HepG2 (cell line): ENCODE measurements at regions not wholly inside any gene's neighbourhood (a gene's known extent, or its start where the extent isn't known, plus 50 kb on each side); places are given as distances from the start of the nearest gene placed in this dataset.

ENCODE experiments used
- ATAC-seq: fragments of 200-7000 bp; cut with Tn5 transposase; 3 replicates; pipeline ENCODE4 v1.9.1; 2020; ENCODE audit warnings: mild to moderate bottlenecking, moderate library complexity
- BruUV-seq: library from RNA; stranded (reverse); fragments of 400-500 nt; replicated peaks from 2 replicates; lab custom pipeline; 2021; lab: Mats Ljungman, UMichigan
- CTCF ChIA-PET: fragments of 300-600 bp; formaldehyde crosslinking; extraction: SDS; loops from one replicate; lab custom pipeline; 2021; ENCODE audit warnings: low total read pairs, inconsistent platforms, low intra/inter-chr PET ratio; lab: Yijun Ruan, JAX
- POLR2A ChIA-PET: fragments of 350-600 bp; sonication (Branson Sonifier 250); formaldehyde crosslinking; loops from one replicate; lab custom pipeline; 2020; ENCODE audit warnings: antibody characterized with exemption, inconsistent platforms; lab: Yijun Ruan, JAX
- DNase-seq: peaks from one replicate; pipeline ENCODE4 v3.0.0-alpha.2; 2015; ENCODE audit warnings: low spot score
- FAIRE-seq: peaks from 3 replicates; lab custom pipeline; 2011; peaks lifted over from hg19 to GRCh38; lab: Jason Lieb, UNC
- H2AFZ ChIP-seq: one replicate; pipeline ENCODE4 v1.6.1; 2011; ENCODE audit warnings: low read length, inconsistent platforms
- H3K27ac ChIP-seq: fragments of 300-600 bp; 3 replicates; pipeline ENCODE4 v1.8.0; 2011; ENCODE audit warnings: mixed run types, mild to moderate bottlenecking, mixed read lengths, low read length, inconsistent platforms; ENCODE audit not compliant: insufficient read depth; ENCODE audit errors: extremely low read length
- H3K27me3 ChIP-seq, 2 experiments: fragments of 200-600 bp in 1 of 2; 2 replicates in 1 of 2; 3 replicates in 1 of 2; pipeline versions ENCODE4 v1.6.0 to v1.8.0; 2011; ENCODE audit warnings: low read length in 2 of 2, mild to moderate bottlenecking in 2 of 2, moderate library complexity in 2 of 2, inconsistent platforms in 1 of 2; ENCODE audit not compliant: insufficient read depth in 2 of 2, control insufficient read depth in 1 of 2
- H3K36me3 ChIP-seq, 2 experiments: fragments of 200-600 bp in 1 of 2; replicated peaks in 1 of 2; 2 replicates in 1 of 2; 3 replicates in 1 of 2; pipeline versions ENCODE4 v1.5.1 to v1.8.0; 2011; ENCODE audit warnings: low read length in 2 of 2, inconsistent platforms in 1 of 2; ENCODE audit not compliant: insufficient read depth in 2 of 2, control insufficient read depth in 1 of 2
- H3K4me1 ChIP-seq: 2 replicates; pipeline ENCODE4 v1.5.1; 2012; ENCODE audit warnings: low read length, inconsistent platforms; ENCODE audit not compliant: insufficient read depth
- H3K4me2 ChIP-seq: 2 replicates; pipeline ENCODE4 v1.6.0; 2011; ENCODE audit warnings: low read depth, low read length, inconsistent platforms
- H3K4me3 ChIP-seq, 3 experiments: fragments of 200-600 bp in 1 of 3; sonication (generic), shearing (Covaris generic) in 1 of 3; replicated peaks in 1 of 3; 2 replicates each; pipeline ENCODE4 v1.5.1; 2011 to 2016; ENCODE audit warnings: low read length in 3 of 3, inconsistent platforms in 2 of 3, low read depth in 2 of 3, mild to moderate bottlenecking in 2 of 3, control low read depth in 1 of 3, mixed read lengths in 1 of 3; ENCODE audit not compliant: insufficient read depth in 1 of 3
- H3K79me2 ChIP-seq: one replicate; pipeline ENCODE4 v1.6.1; 2011; ENCODE audit warnings: low read length, inconsistent platforms; ENCODE audit not compliant: insufficient read depth
- H3K9ac ChIP-seq: 2 replicates; pipeline ENCODE4 v1.6.0; 2011; ENCODE audit warnings: mild to moderate bottlenecking, low read depth, low read length, inconsistent platforms; ENCODE audit not compliant: insufficient read depth
- H3K9me3 ChIP-seq: 2 replicates; pipeline ENCODE4 v1.5.1; 2012; ENCODE audit warnings: mild to moderate bottlenecking, low read length
- H4K20me1 ChIP-seq: 2 replicates; pipeline ENCODE4 v1.6.0; 2011; ENCODE audit warnings: inconsistent platforms, mild to moderate bottlenecking, low read length, moderate library complexity; ENCODE audit not compliant: insufficient read depth
- GLI4 ChIP-seq: sonication (generic); formaldehyde crosslinking; IDR thresholded peaks from 2 replicates; pipeline ENCODE4 v1.5.1; 2020; ENCODE audit warnings: missing genetic modification reagents, mild to moderate bottlenecking, moderate library complexity, borderline replicate concordance
- JUN ChIP-seq: sonication (generic); formaldehyde crosslinking; IDR thresholded peaks from 2 replicates; pipeline ENCODE4 v1.4.0; 2020; ENCODE audit warnings: mild to moderate bottlenecking, missing genetic modification reagents
- KDM5B ChIP-seq: sonication (generic); formaldehyde crosslinking; IDR thresholded peaks from 2 replicates; pipeline ENCODE4 v1.4.0; 2020; ENCODE audit warnings: missing genetic modification reagents, mild to moderate bottlenecking, borderline replicate concordance
- NFATC3 ChIP-seq: sonication (generic); formaldehyde crosslinking; IDR thresholded peaks from 2 replicates; pipeline ENCODE4 v1.5.1; 2020; ENCODE audit warnings: mild to moderate bottlenecking, missing genetic modification reagents
- SETDB1 ChIP-seq: sonication (generic); formaldehyde crosslinking; IDR thresholded peaks from 2 replicates; pipeline ENCODE4 v1.5.1; 2020; ENCODE audit warnings: missing genetic modification reagents, mild to moderate bottlenecking, borderline replicate concordance
- SIX1 ChIP-seq: sonication (generic); formaldehyde crosslinking; IDR thresholded peaks from 2 replicates; pipeline ENCODE4 v1.4.0; 2020; ENCODE audit warnings: missing genetic modification reagents, borderline replicate concordance
- TIGD3 ChIP-seq: sonication (generic); formaldehyde crosslinking; IDR thresholded peaks from 2 replicates; pipeline ENCODE4 v1.5.1; 2020; ENCODE audit warnings: mild to moderate bottlenecking, missing genetic modification reagents, borderline replicate concordance
- XBP1 ChIP-seq: sonication (generic); formaldehyde crosslinking; IDR thresholded peaks from 2 replicates; pipeline ENCODE4 v1.5.0; 2020; ENCODE audit warnings: missing genetic modification reagents
- ZNF143 ChIP-seq: sonication (generic); formaldehyde crosslinking; IDR thresholded peaks from 2 replicates; pipeline ENCODE4 v1.4.0; 2020; ENCODE audit warnings: missing genetic modification reagents
- ZNF224 ChIP-seq: sonication (generic); formaldehyde crosslinking; IDR thresholded peaks from 2 replicates; pipeline ENCODE4 v1.5.0; 2020; ENCODE audit warnings: mild to moderate bottlenecking, missing genetic modification reagents
- ZNF576 ChIP-seq: sonication (generic); formaldehyde crosslinking; IDR thresholded peaks from 2 replicates; pipeline ENCODE4 v1.4.0; 2020; ENCODE audit warnings: mild to moderate bottlenecking, missing genetic modification reagents
- ZNF614 ChIP-seq: IDR thresholded peaks from 2 replicates; pipeline ENCODE4 v1.6.1; 2018; ENCODE audit warnings: missing biosample characterization, missing genetic modification reagents, inconsistent platforms, borderline replicate concordance
- ZNF781 ChIP-seq: sonication (generic); formaldehyde crosslinking; IDR thresholded peaks from 2 replicates; pipeline ENCODE4 v1.5.1; 2020; ENCODE audit warnings: borderline replicate concordance, mild to moderate bottlenecking, missing genetic modification reagents; ENCODE audit errors: not compliant biosample characterization
- ZNF83 ChIP-seq: sonication (generic); formaldehyde crosslinking; IDR thresholded peaks from 2 replicates; pipeline ENCODE4 v1.4.0; 2020; ENCODE audit warnings: missing genetic modification reagents, mild to moderate bottlenecking, borderline replicate concordance
- WGBS: methylation state at CpG from one replicate; pipeline ENCODE4 v1.1.6; 2017; ENCODE audit warnings: low lambda C conversion rate; 5-methylcytosine and 5-hydroxymethylcytosine counted together
- in situ Hi-C: cut with HindIII; loops from 2 replicates; pipeline ENCODE4 v1.10.0; 2017; ENCODE audit warnings: low pct_unique_long_range_greater_than_20kb; ENCODE audit not compliant: extremely low pct_ligation_motif_present
- intact Hi-C: fragments of 100-400 bp; cut with micrococcal nuclease; formaldehyde crosslinking; loops from one replicate; pipeline ENCODE4 v1.10.0; 2022; ENCODE audit not compliant: unreplicated experiment

GRCh38 chr5:133788121-133788520, 175.8 kb upstream of the FSTL4 start (continued):
- no peak for TF ChIP-seq ZNF614 (CRISPR knock-in tag)

GRCh38 chr5:133786420-133786819, 174.1 kb upstream of the FSTL4 start:
- Histone ChIP-seq H3K4me2 (no peak overlapping the region), H3K79me2 (no peaks in the 10 kb centered on the region), H3K4me3 (no peak overlapping the region), H3K9me3 (no peaks in the 10 kb centered on the region), H3K36me3 (no peaks in the 10 kb centered on the region), H3K4me1 (peaks cover 7% of the 10 kb centered on the region; the same call in 1 of the 2 replicates), H2AFZ (no peak overlapping the region), H3K27me3 (peaks cover 0 to 17% of the 10 kb centered on the region in 2 experiments; a peak in 2 of 5 replicates), H3K27ac (no peak overlapping the region), H3K9ac (no peak overlapping the region), H4K20me1 (no peaks in the 10 kb centered on the region)
- intact Hi-C loops (no loop called here), in situ Hi-C loops (no loop called here)
- FAIRE-seq (no peak), ATAC-seq (no peak), DNase-seq (no peak)
- ChIA-PET CTCF (no interaction called here), POLR2A (no interaction called here)
- no TSS peak for BruUV-seq
- 39% methylated on average over 4 of the region's 4 CpGs for WGBS
- TF ChIP-seq ZNF781 (CRISPR knock-in tag) (no peak), ZNF83 (CRISPR knock-in tag) (no peak), SIX1 (CRISPR knock-in tag) (no peak), XBP1 (no peak), ZNF143 (CRISPR knock-in tag) (no peak), NFATC3 (CRISPR knock-in tag) (no peak)

GRCh38 chr5:133785182-133785581, 172.8 kb upstream of the FSTL4 start:
- H3K4me2 ChIP-seq = no peak overlapping the region
- intact Hi-C loops (no loop called here), in situ Hi-C loops (no loop called here)
- TF ChIP-seq JUN (no peak), TIGD3 (CRISPR knock-in tag) (no peak), SETDB1 (CRISPR knock-in tag) (no peak), GLI4 (CRISPR knock-in tag) (no peak), ZNF576 (CRISPR knock-in tag) (no peak), KDM5B (CRISPR knock-in tag) (no peak), ZNF224 (CRISPR knock-in tag) (no peak)
- H3K9me3 ChIP-seq = no peaks in the 10 kb centered on the region
- ChIA-PET POLR2A (interaction anchor here (0.6 kb wide), 1 partner anchor 461 kb away, joined by 6 read pairs; no protein-coding TSS in a partner anchor), CTCF (no interaction called here)
- peaks cover 0 to 12% of the 10 kb centered on the region in 2 experiments; a peak in 3 of 5 replicates for H3K27me3 ChIP-seq
- H4K20me1 ChIP-seq = no peaks in the 10 kb centered on the region
- no peak overlapping the region for H3K27ac ChIP-seq
- no peaks in the 10 kb centered on the region for H3K36me3 ChIP-seq
- no peak overlapping the region for H3K4me3 ChIP-seq
- FAIRE-seq = no peak
- H3K9ac ChIP-seq = no peak overlapping the region
- no CpG with 5 or more reads among the region's 3 CpGs for WGBS
- no TSS peak for BruUV-seq
- no peak for ATAC-seq
- no peaks in the 10 kb centered on the region for H3K79me2 ChIP-seq
- no peak for DNase-seq
- H3K4me1 ChIP-seq = peaks cover 7% of the 10 kb centered on the region; the same call in 1 of the 2 replicates
- no peak overlapping the region for H2AFZ ChIP-seq
